C4-2B (cell line): ENCODE measurements at regions not wholly inside any gene's neighbourhood (a gene's known extent, or its start where the extent isn't known, plus 50 kb on each side); places are given as distances from the start of the nearest gene placed in this dataset.
"Not testable (repeated sequence)": the region's sequence is repeated elsewhere in the genome, so short reads cannot be mapped to it uniquely, and the experiment has no call there.

Experiments used
- CTCF ChIP-seq: fragments of 450-650 bp; conservative IDR thresholded peaks from 2 replicates; pipeline ENCODE4 v1.5.1; 2017; ENCODE audit warnings: mild to moderate bottlenecking
- ZFX ChIP-seq: fragments of 450-650 bp; IDR thresholded peaks from 2 replicates; pipeline ENCODE4 v1.6.1; 2017

GRCh38 chr4:130012806-130013205, 916.9 kb downstream of the C4orf33 start:
- TF ChIP-seq CTCF, ZFX: not testable (repeated sequence)
